Astrocyte (in vitro differentiated cells and primary cell): ENCODE measurements at regions not wholly inside any gene's neighbourhood (a gene's known extent, or its start where the extent isn't known, plus 50 kb on each side); places are given as distances from the start of the nearest gene placed in this dataset.

Source experiments
- DNase-seq: peaks from one replicate; pipeline ENCODE4 v3.0.0-alpha.2; 2010; ENCODE audit warnings: low read depth
- FAIRE-seq: peaks from 2 replicates; lab custom pipeline; 2011; peaks lifted over from hg19 to GRCh38; lab: Jason Lieb, UNC
- H2AFZ ChIP-seq: 2 replicates; pipeline ENCODE4 v1.6.0; 2012; ENCODE audit warnings: low read depth, low read length, inconsistent platforms
- H3K27ac ChIP-seq: 2 replicates; pipeline ENCODE4 v1.5.1; 2011; ENCODE audit warnings: low read depth, low read length, inconsistent platforms
- H3K27me3 ChIP-seq: 2 replicates; pipeline ENCODE4 v1.6.0; 2011; ENCODE audit warnings: low read length, inconsistent platforms; ENCODE audit not compliant: insufficient read depth
- H3K36me3 ChIP-seq: 2 replicates; pipeline ENCODE4 v1.5.1; 2011; ENCODE audit warnings: low read length, inconsistent platforms; ENCODE audit not compliant: insufficient read depth
- H3K4me1 ChIP-seq: 2 replicates; pipeline ENCODE4 v1.5.1; 2011; ENCODE audit warnings: low read length, inconsistent platforms; ENCODE audit not compliant: insufficient read depth
- H3K4me2 ChIP-seq: 2 replicates; pipeline ENCODE4 v1.6.0; 2012; ENCODE audit warnings: low read length, inconsistent platforms
- H3K4me3 ChIP-seq: 2 replicates; pipeline ENCODE4 v1.5.1; 2011; ENCODE audit warnings: low read depth, mild to moderate bottlenecking, low read length, inconsistent platforms; ENCODE audit not compliant: insufficient read depth
- H3K79me2 ChIP-seq: 2 replicates; pipeline ENCODE4 v1.6.0; 2012; ENCODE audit warnings: mild to moderate bottlenecking, low read length, inconsistent platforms; ENCODE audit not compliant: insufficient read depth
- H3K9ac ChIP-seq: 2 replicates; pipeline ENCODE4 v1.6.0; 2012; ENCODE audit warnings: mild to moderate bottlenecking, low read length, inconsistent platforms
- H3K9me3 ChIP-seq: 2 replicates; pipeline ENCODE4 v1.5.1; 2012; ENCODE audit warnings: low read depth, mild to moderate bottlenecking, low read length, inconsistent platforms; ENCODE audit not compliant: insufficient read depth
- H4K20me1 ChIP-seq: 2 replicates; pipeline ENCODE4 v1.6.0; 2012; ENCODE audit warnings: low read length, inconsistent platforms; ENCODE audit not compliant: insufficient read depth
- H3K27ac Mint-ChIP-seq: one replicate; pipeline ENCODE4 v1.8.0; 2021; ENCODE audit warnings: mild to moderate bottlenecking, mixed read lengths; ENCODE audit not compliant: unreplicated experiment
- H3K27me3 Mint-ChIP-seq: one replicate; pipeline ENCODE4 v1.8.0; 2021; ENCODE audit warnings: low read depth, mixed read lengths; ENCODE audit not compliant: unreplicated experiment
- H3K36me3 Mint-ChIP-seq: one replicate; pipeline ENCODE4 v1.8.0; 2021; ENCODE audit warnings: low read depth, mixed read lengths; ENCODE audit not compliant: unreplicated experiment
- H3K4me1 Mint-ChIP-seq: one replicate; pipeline ENCODE4 v1.8.0; 2021; ENCODE audit warnings: low read depth, mixed read lengths; ENCODE audit not compliant: unreplicated experiment
- H3K4me3 Mint-ChIP-seq: one replicate; pipeline ENCODE4 v1.8.0; 2021; ENCODE audit warnings: mild to moderate bottlenecking, moderate library complexity, mixed read lengths; ENCODE audit not compliant: unreplicated experiment
- H3K9me3 Mint-ChIP-seq: one replicate; pipeline ENCODE4 v1.8.0; 2021; ENCODE audit warnings: mild to moderate bottlenecking, mixed read lengths; ENCODE audit not compliant: unreplicated experiment
- CTCF ChIP-seq: IDR thresholded peaks from 2 replicates; pipeline ENCODE4 v1.5.1; 2011; ENCODE audit warnings: low read depth, mild to moderate bottlenecking, inconsistent platforms, low read length, moderate library complexity; ENCODE audit not compliant: insufficient read depth
- EZH2 ChIP-seq: IDR thresholded peaks from 2 replicates; pipeline ENCODE4 v1.6.1; 2012; ENCODE audit warnings: mild to moderate bottlenecking, low read length, inconsistent platforms; ENCODE audit not compliant: insufficient read depth

GRCh38 chr9:74369844-74370243, 127.3 kb upstream of the RORB start:
- Histone ChIP-seq H3K27me3 (no peaks in the 10 kb centered on the region), H2AFZ (no peak overlapping the region), H3K4me3 (no peak overlapping the region), H3K4me2 (no peak overlapping the region), H3K79me2 (no peaks in the 10 kb centered on the region), H3K27ac (no peak overlapping the region), H3K36me3 (no peaks in the 10 kb centered on the region), H3K9me3 (no peaks in the 10 kb centered on the region), H3K4me1 (no peaks in the 10 kb centered on the region), H4K20me1 (no peaks in the 10 kb centered on the region), H3K9ac (no peak overlapping the region)
- Mint-ChIP-seq H3K4me3 (no peak overlapping the region), H3K9me3 (no peaks in the 10 kb centered on the region), H3K36me3 (no peaks in the 10 kb centered on the region), H3K27me3 (no peaks in the 10 kb centered on the region), H3K27ac (no peak overlapping the region), H3K4me1 (no peaks in the 10 kb centered on the region)
- TF ChIP-seq EZH2 (no peak), CTCF (no peak)
- DNase-seq (no peak), FAIRE-seq (no peak)

- H3K4me3 Mint-ChIP-seq = no peak overlapping the region
- no peak overlapping the region for H2AFZ ChIP-seq
- TF ChIP-seq CTCF = no peak
- TF ChIP-seq EZH2 = no peak
- H4K20me1 ChIP-seq = no peaks in the 10 kb centered on the region
- no peaks in the 10 kb centered on the region for H3K4me1 Mint-ChIP-seq
- H3K9me3 Mint-ChIP-seq = no peaks in the 10 kb centered on the region
- H3K27me3 Mint-ChIP-seq = no peaks in the 10 kb centered on the region
- H3K27ac ChIP-seq = no peak overlapping the region
- no peaks in the 10 kb centered on the region for H3K9me3 ChIP-seq
- H3K9ac ChIP-seq = no peak overlapping the region
- H3K36me3 Mint-ChIP-seq = no peaks in the 10 kb centered on the region
- DNase-seq (no peak), FAIRE-seq (no peak)
- no peak overlapping the region for H3K4me2 ChIP-seq
- H3K4me1 ChIP-seq = no peaks in the 10 kb centered on the region
- no peaks in the 10 kb centered on the region for H3K27me3 ChIP-seq
- H3K36me3 ChIP-seq = no peaks in the 10 kb centered on the region
- no peak overlapping the region for H3K27ac Mint-ChIP-seq
- H3K4me3 ChIP-seq = no peak overlapping the region
- no peaks in the 10 kb centered on the region for H3K79me2 ChIP-seq
Measured at GRCh38 chr9:74373348-74373747, 123.8 kb upstream of the RORB start.

GRCh38 chr9:74379718-74380117, 117.4 kb upstream of the RORB start:
- no peaks in the 10 kb centered on the region for H3K27me3 ChIP-seq
- H3K4me1 ChIP-seq = no peaks in the 10 kb centered on the region
- peak; percentile 14 for DNase-seq
- H3K4me3 Mint-ChIP-seq = no peak overlapping the region
- no peaks in the 10 kb centered on the region for H3K27me3 Mint-ChIP-seq
- H3K27ac Mint-ChIP-seq = no peak overlapping the region
- no peak overlapping the region for H3K27ac ChIP-seq
- no peak overlapping the region for H3K4me2 ChIP-seq
- no peaks in the 10 kb centered on the region for H3K4me1 Mint-ChIP-seq
- H4K20me1 ChIP-seq = no peaks in the 10 kb centered on the region
- FAIRE-seq = no peak
- H3K9me3 ChIP-seq = no peaks in the 10 kb centered on the region
- no peak overlapping the region for H3K4me3 ChIP-seq
- no peak overlapping the region for H3K9ac ChIP-seq
- TF ChIP-seq EZH2 (no peak), CTCF (peak; percentile 21)
- H3K9me3 Mint-ChIP-seq = no peaks in the 10 kb centered on the region
- no peaks in the 10 kb centered on the region for H3K79me2 ChIP-seq
- H3K36me3 Mint-ChIP-seq = no peaks in the 10 kb centered on the region
- H3K36me3 ChIP-seq = no peaks in the 10 kb centered on the region
- no peak overlapping the region for H2AFZ ChIP-seq
